GM18907 (cell line): ENCODE measurements at regions not wholly inside any gene's neighbourhood (a gene's known extent, or its start where the extent isn't known, plus 50 kb on each side); places are given as distances from the start of the nearest gene placed in this dataset.
"Not testable (repeated sequence)": the region's sequence is repeated elsewhere in the genome, so short reads cannot be mapped to it uniquely, and the experiment has no call there.

Experiments
- ATAC-seq: cut with Tn5 transposase; IDR thresholded peaks from one replicate; pipeline ENCODE4 v1.9.1; 2021; ENCODE audit warnings: mild to moderate bottlenecking, moderate library complexity; ENCODE audit not compliant: unreplicated experiment

GRCh38 chr11:127996825-127997224, 590.5 kb downstream of the ETS1 start:
- ATAC-seq, result no peak

- ATAC-seq, result no peak
Measured at GRCh38 chr11:127995921-127996320, 591.4 kb downstream of the ETS1 start.

- no peak for ATAC-seq
Measured at GRCh38 chr11:127994736-127995135, 592.6 kb downstream of the ETS1 start.

GRCh38 chr11:127993788-127994187, 593.6 kb downstream of the ETS1 start:
- no peak for ATAC-seq

- ATAC-seq, result no peak
Measured at GRCh38 chr11:127993281-127993680, 594.1 kb downstream of the ETS1 start.

GRCh38 chr11:127986073-127986472, 601.3 kb downstream of the ETS1 start:
- no peak for ATAC-seq

- no peak for ATAC-seq
Measured at GRCh38 chr11:127972816-127973215, 614.5 kb downstream of the ETS1 start.

- no peak for ATAC-seq
Measured at GRCh38 chr11:127971448-127971847, 615.9 kb downstream of the ETS1 start.

- no peak for ATAC-seq
Measured at GRCh38 chr11:127966821-127967220, 620.5 kb downstream of the ETS1 start.

GRCh38 chr11:127965939-127966668, 621.3 kb downstream of the ETS1 start:
- ATAC-seq, result no peak

- no peak for ATAC-seq
Measured at GRCh38 chr11:127962416-127962815, 624.9 kb downstream of the ETS1 start.

- no peak for ATAC-seq
Measured at GRCh38 chr11:127950162-127950561, 637.2 kb downstream of the ETS1 start.

GRCh38 chr11:127943763-127944162, 643.6 kb downstream of the ETS1 start:
- ATAC-seq, result no peak

GRCh38 chr11:127943152-127943551, 644.2 kb downstream of the ETS1 start:
- no peak for ATAC-seq

GRCh38 chr11:127941554-127941953, 645.8 kb downstream of the ETS1 start:
- ATAC-seq, result not testable (repeated sequence)

- ATAC-seq, result no peak
Measured at GRCh38 chr11:127939000-127939399, 648.4 kb downstream of the ETS1 start.

GRCh38 chr11:127935081-127935480, 652.3 kb downstream of the ETS1 start:
- ATAC-seq, result no peak

- not testable (repeated sequence) for ATAC-seq
Measured at GRCh38 chr11:127933961-127934360, 653.4 kb downstream of the ETS1 start.

GRCh38 chr11:127931803-127932202, 655.6 kb downstream of the ETS1 start:
- ATAC-seq, result no peak

- no peak for ATAC-seq
Measured at GRCh38 chr11:127926721-127927120, 660.6 kb downstream of the ETS1 start.

- no peak for ATAC-seq
Measured at GRCh38 chr11:127925475-127925874, 661.9 kb downstream of the ETS1 start.

GRCh38 chr11:127919206-127920000, 668.0 kb downstream of the ETS1 start:
- no peak for ATAC-seq
